ENCODE measurements at regions not wholly inside any gene's neighbourhood (a gene's known extent, or its start where the extent isn't known, plus 50 kb on each side); places are given as distances from the start of the nearest gene placed in this dataset.

DNA sequence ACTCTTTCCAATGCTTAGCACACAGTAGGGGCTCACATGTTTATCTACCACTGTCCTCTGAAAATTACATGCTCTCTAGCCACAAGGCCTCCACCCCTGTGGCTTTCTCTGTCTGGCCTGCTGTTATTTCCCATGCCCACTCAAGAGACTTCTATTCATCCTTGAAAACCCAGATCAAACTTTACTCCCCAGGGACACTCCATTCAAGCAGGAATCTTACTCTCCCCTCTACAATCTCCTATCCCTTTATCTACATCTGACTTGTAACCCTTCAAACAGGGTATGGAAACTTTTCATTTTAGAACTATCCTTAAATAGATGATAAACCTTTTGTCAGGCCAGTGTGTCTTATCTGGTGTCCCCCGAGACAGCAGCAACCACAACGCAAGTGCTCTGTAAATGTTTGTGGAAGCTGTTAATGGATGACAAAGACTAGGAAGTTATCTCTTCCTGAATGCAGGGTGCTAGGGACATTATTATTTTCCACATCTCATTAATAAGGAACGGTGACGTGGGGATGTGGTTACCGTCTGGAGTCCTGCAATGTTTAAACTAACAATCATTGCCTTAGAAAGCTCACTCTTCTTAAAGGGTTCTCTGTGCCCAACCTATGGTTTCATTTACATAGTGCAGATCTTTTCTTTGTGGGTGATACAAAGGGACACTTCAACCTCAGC is 322.3 kb downstream of the ARRDC4 start:
- no peak for TF ChIP-seq POLR2A (IDR thresholded peaks at IDR 0.05)
- TF ChIP-seq, protein P1, sequence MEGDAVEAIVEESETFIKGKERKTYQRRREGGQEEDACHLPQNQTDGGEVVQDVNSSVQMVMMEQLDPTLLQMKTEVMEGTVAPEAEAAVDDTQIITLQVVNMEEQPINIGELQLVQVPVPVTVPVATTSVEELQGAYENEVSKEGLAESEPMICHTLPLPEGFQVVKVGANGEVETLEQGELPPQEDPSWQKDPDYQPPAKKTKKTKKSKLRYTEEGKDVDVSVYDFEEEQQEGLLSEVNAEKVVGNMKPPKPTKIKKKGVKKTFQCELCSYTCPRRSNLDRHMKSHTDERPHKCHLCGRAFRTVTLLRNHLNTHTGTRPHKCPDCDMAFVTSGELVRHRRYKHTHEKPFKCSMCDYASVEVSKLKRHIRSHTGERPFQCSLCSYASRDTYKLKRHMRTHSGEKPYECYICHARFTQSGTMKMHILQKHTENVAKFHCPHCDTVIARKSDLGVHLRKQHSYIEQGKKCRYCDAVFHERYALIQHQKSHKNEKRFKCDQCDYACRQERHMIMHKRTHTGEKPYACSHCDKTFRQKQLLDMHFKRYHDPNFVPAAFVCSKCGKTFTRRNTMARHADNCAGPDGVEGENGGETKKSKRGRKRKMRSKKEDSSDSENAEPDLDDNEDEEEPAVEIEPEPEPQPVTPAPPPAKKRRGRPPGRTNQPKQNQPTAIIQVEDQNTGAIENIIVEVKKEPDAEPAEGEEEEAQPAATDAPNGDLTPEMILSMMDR (IDR thresholded peaks at IDR 0.05 in 8 of 11, conservative IDR thresholded peaks at IDR 0.05 in 3 of 11), result no peak
- TF ChIP-seq POLR2AphosphoS5 (IDR thresholded peaks at IDR 0.05), result no peak

All from spleen (tissue), 7 donors.